ENCODE measurements at regions not wholly inside any gene's neighbourhood (a gene's known extent, or its start where the extent isn't known, plus 50 kb on each side); places are given as distances from the start of the nearest gene placed in this dataset.

- DNase-seq (ENCODE audit: low read depth in 2 of 2): no peak
These were observed 111.2 kb upstream of the ASIC2 start for GRCh38 chr17:33404070-33404819.

- DNase-seq (ENCODE audit: low read depth in 2 of 2): no peak
These were observed 123.0 kb upstream of the ASIC2 start for GRCh38 chr17:33416131-33416530.

DNA sequence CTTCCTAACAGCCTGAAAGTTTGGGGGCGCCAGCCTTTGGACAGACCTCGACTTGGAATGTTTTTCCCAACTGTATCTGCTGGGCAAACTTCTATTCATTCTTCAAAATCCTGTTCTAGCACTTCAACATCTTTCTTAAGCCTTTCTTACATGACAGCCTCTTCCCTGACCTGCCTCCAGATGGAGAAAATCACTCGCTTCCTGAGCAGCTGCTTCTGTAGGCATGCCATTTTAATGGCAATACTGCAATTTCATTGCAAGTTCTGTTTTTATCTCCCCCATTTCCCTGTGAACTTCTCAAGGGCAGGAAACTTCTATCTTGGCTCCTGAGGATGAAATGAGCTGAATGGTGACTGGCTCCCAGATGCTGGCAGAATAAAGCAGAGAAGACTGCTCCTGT is 128.8 kb upstream of the ASIC2 start:
- DNase-seq (ENCODE audit: low read depth in 2 of 2): no peak

DNA sequence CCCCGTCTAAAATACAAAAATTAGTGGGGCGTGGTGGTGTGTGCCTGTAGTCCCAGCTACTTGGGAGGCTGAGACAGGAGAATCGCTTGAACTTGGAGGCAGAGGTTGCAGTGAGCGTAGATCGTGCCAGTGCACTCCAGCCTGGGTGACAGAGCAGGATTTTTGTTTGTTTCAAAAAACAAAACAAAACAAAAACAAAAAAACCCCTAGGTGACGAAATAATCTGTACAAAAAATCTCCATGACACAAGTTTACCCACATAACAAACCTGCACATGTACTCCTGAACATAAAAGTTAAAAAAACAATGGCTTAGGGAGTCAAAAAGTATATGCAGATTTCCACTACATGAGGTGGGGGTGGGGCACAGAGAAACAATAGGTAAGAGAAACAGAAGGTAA is 140.5 kb upstream of the ASIC2 start:
- DNase-seq (ENCODE audit: low read depth in 2 of 2): no peak

DNA sequence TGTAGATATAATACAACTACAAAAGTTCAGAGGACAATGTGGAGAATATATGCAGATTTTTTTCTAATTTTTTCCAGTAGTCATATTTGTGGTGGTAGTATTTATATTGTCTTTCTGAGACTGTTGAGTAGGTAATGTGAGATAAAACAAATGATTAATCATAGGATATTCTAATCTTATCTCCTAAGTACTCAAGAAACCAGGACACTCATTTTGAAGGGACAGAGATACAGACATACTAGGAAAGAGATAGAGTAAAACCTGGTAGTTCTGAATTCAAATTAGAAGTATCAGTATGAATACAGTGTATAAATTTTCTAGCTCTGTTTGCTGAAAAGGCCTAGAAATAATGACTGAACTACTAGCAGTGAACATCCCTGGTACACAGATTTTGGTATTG is 141.7 kb upstream of the ASIC2 start:
- DNase-seq (ENCODE audit: low read depth in 2 of 2): no peak

GRCh38 chr17:33435721-33436301 is 142.7 kb upstream of the ASIC2 start:
- no peak for DNase-seq (ENCODE audit: low read depth in 2 of 2)

DNA sequence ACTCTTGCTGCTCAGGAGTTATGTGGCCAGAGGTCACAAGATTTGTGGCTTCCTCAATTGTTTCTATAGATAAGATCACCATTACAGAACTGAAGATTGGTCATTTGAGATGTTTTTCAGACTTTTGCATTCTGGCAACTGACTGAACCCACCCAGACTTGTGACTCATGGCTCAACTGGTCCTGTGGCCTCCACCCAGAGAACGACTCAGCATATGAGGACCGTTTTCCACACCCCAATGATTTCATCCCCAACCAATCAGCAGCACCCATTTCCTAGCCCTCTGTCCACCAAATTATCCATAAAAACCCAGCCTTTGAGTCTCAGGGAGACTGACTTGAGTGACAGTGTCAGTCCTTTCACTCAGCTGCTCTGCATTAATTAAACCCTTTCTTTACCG is 143.2 kb upstream of the ASIC2 start:
- DNase-seq (ENCODE audit: low read depth in 2 of 2): no peak

DNA sequence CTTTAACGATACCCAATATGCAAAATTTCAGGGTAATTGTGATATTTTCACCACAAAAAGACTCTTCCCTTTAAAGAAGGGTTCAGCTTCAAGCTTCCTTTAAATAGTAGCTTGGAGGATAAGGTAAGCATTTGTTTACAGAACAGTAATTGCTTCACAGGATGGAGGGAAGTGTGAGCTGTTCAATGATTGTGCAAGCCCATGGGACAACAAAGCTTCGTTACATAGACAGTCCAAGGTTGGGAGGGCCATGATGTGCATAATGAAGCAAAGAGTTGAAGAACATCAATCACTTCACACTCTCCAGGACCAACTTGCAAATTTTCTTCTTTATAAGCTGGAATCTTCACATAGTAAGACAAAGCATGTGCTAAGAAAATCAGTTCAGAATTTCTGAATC is 145.0 kb upstream of the ASIC2 start:
- DNase-seq (ENCODE audit: low read depth in 2 of 2): no peak

DNA sequence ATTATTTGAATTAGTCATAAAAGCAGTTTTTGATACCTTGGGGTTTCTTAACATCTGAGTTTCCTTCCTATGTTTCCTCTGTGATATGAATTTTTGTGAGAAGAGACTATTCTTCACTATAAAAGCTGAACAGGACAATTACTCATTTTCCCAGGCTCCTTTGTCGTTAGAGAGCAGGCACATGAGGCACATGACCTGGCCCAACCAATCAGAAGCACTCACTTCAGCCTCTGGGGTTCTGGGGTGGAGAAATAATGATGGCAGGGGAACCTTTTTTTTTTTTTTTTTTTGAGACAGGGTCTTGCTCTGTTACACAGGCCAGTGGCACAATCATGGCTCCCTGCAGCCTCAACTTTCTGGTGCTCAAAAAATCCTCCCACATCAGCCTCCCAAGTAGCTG is 145.5 kb upstream of the ASIC2 start:
- no peak for DNase-seq (ENCODE audit: low read depth in 2 of 2)

DNA sequence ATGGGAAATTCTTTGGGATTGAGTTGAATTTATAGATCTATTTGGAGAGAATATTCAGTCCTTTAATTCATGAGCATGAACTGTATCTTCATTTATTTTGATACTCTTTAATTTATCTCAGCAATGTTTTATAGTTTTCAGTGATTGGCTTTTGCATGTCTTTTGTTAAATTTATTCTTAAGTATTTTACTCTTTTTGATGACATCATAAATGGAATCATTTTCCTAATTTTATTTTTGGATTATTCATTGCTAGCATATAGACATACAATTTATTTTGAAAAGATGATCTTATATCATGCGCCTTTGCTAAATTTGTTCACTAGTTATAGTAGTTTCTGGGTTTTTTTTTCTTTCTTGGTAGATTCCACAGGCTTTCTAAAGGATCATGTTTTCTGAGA is 149.2 kb upstream of the ASIC2 start:
- DNase-seq (ENCODE audit: low read depth in 2 of 2): no peak

DNA sequence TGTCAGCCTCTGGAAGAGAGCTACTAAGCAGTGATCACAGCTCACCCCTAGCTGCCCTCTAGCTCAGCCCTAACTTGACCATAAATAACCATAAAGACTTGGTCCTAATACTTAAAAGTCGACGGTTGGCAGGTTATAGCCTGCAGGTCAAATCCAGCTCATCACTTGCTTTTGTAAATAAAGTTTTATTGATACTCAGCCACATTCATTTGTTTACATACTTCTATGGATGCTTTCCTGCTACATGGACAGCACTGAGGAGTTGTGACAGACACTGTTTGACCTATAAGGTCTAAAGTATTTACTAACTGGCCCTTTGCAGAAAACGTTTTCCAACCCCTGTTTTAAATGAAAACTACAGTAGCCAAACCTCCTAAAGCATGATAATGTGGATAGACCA is 151.6 kb upstream of the ASIC2 start:
- no peak for DNase-seq (ENCODE audit: low read depth in 2 of 2)

DNA sequence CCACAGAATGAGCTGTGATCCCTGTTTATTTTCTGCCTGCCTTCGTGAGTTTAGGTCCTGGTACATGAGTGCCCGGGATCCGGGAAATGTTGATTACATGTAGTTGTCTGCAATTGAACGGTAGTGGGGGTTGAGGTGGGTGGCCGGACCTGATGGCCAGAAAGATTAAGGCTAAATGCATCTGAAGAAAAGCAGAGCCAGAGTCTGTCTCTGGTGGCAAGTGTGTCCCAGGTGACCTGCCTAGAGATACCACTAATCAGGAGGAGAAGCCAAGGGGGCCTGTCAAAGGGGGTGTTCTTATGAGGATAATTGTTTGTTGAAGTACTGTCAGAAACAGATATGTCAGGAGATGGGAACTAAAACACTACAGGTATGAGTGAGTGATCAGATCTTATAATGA is 154.0 kb upstream of the ASIC2 start:
- no peak for DNase-seq (ENCODE audit: low read depth in 2 of 2)

DNA sequence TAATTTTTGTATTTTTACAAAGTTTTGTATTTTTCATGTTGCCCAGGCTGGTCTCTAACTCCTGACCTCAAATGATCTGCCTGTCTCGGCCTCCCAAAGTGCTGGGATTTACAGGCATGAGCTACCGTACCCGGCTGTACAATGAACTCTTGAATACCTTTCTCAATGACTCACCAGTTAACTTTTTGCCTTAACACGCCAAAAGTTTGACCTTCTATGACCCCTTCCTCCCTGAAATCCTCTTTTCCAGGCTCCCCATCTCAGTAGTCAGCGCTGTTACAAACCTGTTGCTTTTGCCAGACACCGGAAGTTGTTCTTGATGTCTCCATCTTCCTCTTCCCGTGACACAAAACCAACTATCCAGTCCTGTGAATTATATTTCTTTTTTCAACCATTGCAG is 158.1 kb upstream of the ASIC2 start:
- DNase-seq (ENCODE audit: low read depth in 2 of 2): no peak

DNA sequence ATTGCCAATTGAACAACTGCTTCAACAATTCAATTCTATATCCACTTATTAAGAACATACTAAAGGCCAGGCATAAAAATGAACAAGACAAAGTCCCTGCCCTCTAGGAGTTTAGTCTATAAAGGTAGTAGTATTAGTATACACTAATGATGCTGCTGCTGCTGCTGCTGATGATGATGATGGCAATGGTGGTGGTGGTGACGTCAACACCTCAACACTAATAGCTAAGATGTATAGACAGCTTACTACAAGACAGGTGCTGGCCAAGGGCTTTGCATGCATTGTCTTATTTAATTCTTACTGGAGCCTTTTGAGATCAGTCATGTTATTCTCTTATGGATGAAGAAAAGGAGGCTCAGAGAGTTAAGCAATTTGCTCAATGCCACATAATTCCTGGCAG is 164.4 kb upstream of the ASIC2 start:
- DNase-seq (ENCODE audit: low read depth in 2 of 2): no peak

DNA sequence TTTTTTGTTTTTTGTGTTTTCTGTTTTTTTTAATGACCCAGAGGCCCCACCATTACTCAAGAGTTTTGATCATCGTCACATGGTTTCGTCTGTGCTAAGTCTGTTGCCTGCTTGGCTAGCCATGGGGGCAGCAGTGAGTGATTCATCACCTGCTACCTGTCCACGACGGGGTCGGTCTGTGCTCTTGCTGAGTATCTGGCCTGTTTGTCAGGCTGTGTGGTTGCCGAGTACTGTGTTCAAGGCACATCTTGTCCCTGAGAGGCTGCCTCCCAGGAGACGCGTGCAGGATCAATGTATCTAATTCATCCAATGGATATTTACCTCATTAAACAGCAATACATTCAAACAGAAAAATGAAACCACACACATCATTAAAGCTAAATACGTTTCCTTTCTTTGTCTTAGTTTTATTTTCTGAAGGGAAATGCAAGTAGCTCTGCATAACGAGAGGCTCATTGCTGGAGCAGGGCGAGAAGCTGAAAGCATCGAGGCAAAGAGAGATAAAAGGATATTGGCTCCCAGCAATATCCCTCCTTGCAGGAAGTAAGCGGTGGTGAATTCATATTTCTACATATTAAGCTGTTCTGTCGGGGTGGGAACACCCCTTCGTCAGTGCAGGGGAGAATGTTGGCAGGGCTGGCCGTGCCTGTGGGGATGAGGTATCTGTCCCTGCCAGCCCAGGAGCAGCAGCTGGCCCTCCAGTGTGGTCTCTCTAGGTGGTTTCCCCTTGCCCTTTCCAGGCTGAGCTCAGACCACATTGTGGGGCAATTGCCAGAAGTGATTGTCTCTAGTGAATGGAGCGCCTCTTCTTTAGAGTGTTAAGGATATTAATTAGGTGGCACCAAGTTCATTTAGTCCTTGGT is 166.2 kb upstream of the ASIC2 start:
- DNase-seq (ENCODE audit: low read depth in 2 of 2): no peak

DNA sequence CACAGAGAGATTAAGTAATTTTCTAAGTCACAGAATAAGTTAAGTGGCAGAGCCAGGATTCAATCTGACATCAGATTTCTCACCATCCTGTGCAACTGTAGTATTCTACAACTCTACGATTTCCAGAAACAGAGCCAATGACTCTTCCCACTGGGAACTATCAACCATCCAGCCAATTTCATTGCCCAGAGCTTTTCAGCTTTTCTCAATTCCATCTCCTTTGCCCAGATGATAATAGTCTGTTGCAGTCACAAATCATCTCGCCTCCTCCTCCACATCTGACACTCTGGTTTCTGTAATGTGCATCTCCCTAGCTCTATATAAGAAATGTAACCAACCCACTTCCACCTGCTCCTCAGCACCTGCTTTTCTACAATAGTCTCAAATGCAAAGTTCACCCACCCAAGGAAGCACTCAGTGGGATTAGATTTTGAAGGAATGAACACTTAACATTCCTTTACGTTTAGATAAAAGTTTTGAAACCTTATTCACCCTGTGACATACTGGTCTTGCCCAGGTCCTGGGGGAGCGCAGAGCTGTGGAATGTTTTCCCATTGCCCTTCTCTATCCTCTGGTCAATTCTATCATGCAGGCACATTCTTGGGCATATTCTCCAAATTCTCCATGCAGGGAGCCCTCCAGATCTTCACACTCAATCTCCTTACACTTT is 167.8 kb upstream of the ASIC2 start:
- DNase-seq (ENCODE audit: low read depth in 2 of 2): no peak

DNA sequence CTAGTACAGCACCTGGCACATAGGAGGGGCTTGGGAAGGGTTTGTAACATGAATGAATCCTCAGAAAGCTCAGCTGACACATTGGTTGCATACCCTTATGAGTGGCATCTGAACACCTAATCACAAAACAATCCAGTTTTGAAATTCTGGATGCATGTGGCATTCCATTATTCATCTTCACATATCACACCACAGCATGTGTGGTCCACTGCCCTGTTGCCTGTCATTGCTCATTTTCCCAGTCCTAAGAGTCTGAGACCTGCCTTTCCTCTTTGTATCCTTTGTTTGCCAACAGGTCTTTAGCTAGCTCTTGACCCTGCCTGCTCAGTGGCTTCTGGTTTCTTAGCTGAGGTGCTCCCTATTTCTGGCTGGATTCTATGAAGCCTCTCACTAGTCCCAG is 170.8 kb upstream of the ASIC2 start:
- DNase-seq (ENCODE audit: low read depth in 2 of 2): no peak

DNA sequence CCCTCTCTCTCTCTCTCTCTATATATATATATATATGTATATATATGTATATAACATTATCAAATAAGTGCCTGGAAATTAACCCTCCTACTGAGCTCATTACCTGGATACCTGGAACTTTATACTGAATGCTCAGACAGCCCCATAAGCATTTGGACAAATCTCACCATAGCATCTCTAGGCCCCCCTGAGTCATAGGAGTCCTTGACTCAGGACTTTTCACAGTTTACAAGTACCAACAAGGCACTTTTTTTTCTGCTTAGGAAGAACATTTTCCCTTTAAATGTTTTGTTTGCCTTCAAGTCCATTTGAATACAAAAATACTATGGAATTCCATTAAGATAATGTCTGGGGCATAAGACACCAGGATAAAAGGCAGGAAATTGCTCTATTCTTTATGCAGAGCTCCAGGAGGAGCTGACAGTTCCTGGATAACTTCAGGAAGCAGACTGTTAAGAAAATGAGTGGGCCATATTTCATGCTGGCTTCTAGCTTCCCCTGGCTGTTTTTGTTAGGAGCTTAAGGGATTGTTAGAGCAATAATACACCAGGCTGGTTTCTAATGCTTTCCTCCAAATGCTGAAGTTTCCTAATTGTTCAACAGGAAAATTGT is 171.7 kb upstream of the ASIC2 start:
- no peak for DNase-seq (ENCODE audit: low read depth in 2 of 2)

- no peak for DNase-seq (ENCODE audit: low read depth in 2 of 2)
These were observed 176.3 kb upstream of the ASIC2 start for GRCh38 chr17:33469421-33469820.

GRCh38 chr17:33469911-33470310 is 176.8 kb upstream of the ASIC2 start:
- no peak for DNase-seq (ENCODE audit: low read depth in 2 of 2)

GRCh38 chr17:33473061-33473460 is 180.0 kb upstream of the ASIC2 start:
- DNase-seq (ENCODE audit: low read depth in 2 of 2): no peak

DNA sequence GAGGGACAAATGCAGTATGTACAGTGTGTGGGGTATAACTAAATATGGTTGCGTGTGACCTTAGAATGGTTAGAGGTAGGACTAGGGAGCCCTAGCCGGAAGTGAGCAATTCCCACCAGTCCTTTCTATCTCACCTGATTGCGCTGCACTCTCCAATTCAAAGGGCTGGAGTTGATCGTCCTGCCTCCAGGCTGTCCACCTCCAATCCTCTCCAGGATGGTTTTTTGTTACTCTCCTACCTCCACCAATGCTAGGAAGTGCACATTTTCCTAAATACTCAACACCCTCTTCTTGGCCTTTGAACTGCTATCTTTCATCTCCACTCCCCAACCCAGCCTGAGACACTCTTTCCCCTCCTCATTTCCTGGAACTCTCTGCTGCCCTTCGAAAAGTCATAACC is 181.7 kb upstream of the ASIC2 start:
- DNase-seq (ENCODE audit: low read depth in 2 of 2): no peak
